ENCODE measurements at regions not wholly inside any gene's neighbourhood (a gene's known extent, or its start where the extent isn't known, plus 50 kb on each side); places are given as distances from the start of the nearest gene placed in this dataset.

GRCh38 chr16:79871906-79872305 is 271.4 kb upstream of the MAF start:
- DNase-seq (ENCODE audit: low read depth in 2 of 2) = no peak
- TF ChIP-seq CTCF (IDR thresholded peaks at IDR 0.05; ENCODE audit: low read depth, low read length) = no peak
- H3K4me3 ChIP-seq (replicated peaks in 1 of 2; ENCODE audit: low read depth in 2 of 2, low read length in 2 of 2) = no peak overlapping the region

GRCh38 chr16:79870016-79870886 is 269.7 kb upstream of the MAF start:
- H3K4me3 ChIP-seq (replicated peaks in 1 of 2; ENCODE audit: low read depth in 2 of 2, low read length in 2 of 2) = no peak overlapping the region
- no peak for TF ChIP-seq CTCF (IDR thresholded peaks at IDR 0.05; ENCODE audit: low read depth, low read length)
- DNase-seq (ENCODE audit: low read depth in 2 of 2) = no peak

- TF ChIP-seq CTCF (IDR thresholded peaks at IDR 0.05; ENCODE audit: low read depth, low read length) = no peak
- DNase-seq (ENCODE audit: low read depth in 2 of 2) = no peak
- no peak overlapping the region for H3K4me3 ChIP-seq (replicated peaks in 1 of 2; ENCODE audit: low read depth in 2 of 2, low read length in 2 of 2)
Observed at GRCh38 chr16:79869304-79870015, 268.9 kb upstream of the MAF start.

GRCh38 chr16:79868841-79869240 is 268.3 kb upstream of the MAF start:
- H3K4me3 ChIP-seq (replicated peaks in 1 of 2; ENCODE audit: low read depth in 2 of 2, low read length in 2 of 2) = no peak overlapping the region
- no peak for TF ChIP-seq CTCF (IDR thresholded peaks at IDR 0.05; ENCODE audit: low read depth, low read length)
- DNase-seq (ENCODE audit: low read depth in 2 of 2) = no peak

GRCh38 chr16:79867425-79867997 is 267.0 kb upstream of the MAF start:
- no peak overlapping the region for H3K4me3 ChIP-seq (replicated peaks in 1 of 2; ENCODE audit: low read depth in 2 of 2, low read length in 2 of 2)
- no peak for TF ChIP-seq CTCF (IDR thresholded peaks at IDR 0.05; ENCODE audit: low read depth, low read length)
- no peak for DNase-seq (ENCODE audit: low read depth in 2 of 2)

GRCh38 chr16:79865918-79866317 is 265.4 kb upstream of the MAF start:
- H3K4me3 ChIP-seq (replicated peaks in 1 of 2; ENCODE audit: low read depth in 2 of 2, low read length in 2 of 2) = no peak overlapping the region
- no peak for TF ChIP-seq CTCF (IDR thresholded peaks at IDR 0.05; ENCODE audit: low read depth, low read length)
- DNase-seq (ENCODE audit: low read depth in 2 of 2) = no peak
